ENCODE measurements at regions not wholly inside any gene's neighbourhood (a gene's known extent, or its start where the extent isn't known, plus 50 kb on each side); places are given as distances from the start of the nearest gene placed in this dataset.

DNA sequence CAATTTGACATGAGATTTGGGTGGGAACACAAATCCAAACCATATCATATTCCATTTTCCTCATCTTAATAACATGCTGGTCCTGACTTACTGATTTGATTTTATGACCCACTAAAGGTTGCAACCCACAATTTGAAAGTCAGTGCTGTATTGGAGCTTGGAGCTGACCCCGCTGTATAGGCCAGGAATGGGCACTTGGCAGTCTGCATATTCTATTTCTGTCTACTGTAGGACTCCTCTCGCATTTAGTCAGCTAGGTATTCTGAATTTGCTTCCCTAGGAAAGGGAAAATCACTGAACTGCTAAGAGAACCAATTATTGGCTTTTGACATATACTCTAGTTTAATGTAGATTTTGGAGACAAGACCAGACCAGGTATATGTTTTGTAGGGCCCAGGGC, 157.0 kb downstream of the MFSD1 start:
- TF ChIP-seq, protein P1, sequence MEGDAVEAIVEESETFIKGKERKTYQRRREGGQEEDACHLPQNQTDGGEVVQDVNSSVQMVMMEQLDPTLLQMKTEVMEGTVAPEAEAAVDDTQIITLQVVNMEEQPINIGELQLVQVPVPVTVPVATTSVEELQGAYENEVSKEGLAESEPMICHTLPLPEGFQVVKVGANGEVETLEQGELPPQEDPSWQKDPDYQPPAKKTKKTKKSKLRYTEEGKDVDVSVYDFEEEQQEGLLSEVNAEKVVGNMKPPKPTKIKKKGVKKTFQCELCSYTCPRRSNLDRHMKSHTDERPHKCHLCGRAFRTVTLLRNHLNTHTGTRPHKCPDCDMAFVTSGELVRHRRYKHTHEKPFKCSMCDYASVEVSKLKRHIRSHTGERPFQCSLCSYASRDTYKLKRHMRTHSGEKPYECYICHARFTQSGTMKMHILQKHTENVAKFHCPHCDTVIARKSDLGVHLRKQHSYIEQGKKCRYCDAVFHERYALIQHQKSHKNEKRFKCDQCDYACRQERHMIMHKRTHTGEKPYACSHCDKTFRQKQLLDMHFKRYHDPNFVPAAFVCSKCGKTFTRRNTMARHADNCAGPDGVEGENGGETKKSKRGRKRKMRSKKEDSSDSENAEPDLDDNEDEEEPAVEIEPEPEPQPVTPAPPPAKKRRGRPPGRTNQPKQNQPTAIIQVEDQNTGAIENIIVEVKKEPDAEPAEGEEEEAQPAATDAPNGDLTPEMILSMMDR (IDR thresholded peaks at IDR 0.05; ENCODE audit: insufficient read depth, low read length, poor library complexity, severe bottlenecking): no peak
- TF ChIP-seq EZH2phosphoT487 (conservative IDR thresholded peaks at IDR 0.05; ENCODE audit: low read length): no peak

Measured in SU-DHL-6 (cell line).